GM06990 (cell line): ENCODE measurements at regions not wholly inside any gene's neighbourhood (a gene's known extent, or its start where the extent isn't known, plus 50 kb on each side); places are given as distances from the start of the nearest gene placed in this dataset.
"Not testable (repeated sequence)": the region's sequence is repeated elsewhere in the genome, so short reads cannot be mapped to it uniquely, and the experiment has no call there.

Experiments
- DNase-seq: peaks from one replicate; pipeline ENCODE4 v3.0.0-alpha.2; 2011; ENCODE audit not compliant: insufficient read length; ENCODE audit errors: extremely low read depth
- H3K27me3 ChIP-seq: replicated peaks from 2 replicates; pipeline ENCODE4 v1.6.0; 2011; ENCODE audit warnings: low read length; ENCODE audit not compliant: control insufficient read depth, insufficient read depth
- H3K36me3 ChIP-seq: 2 replicates; pipeline ENCODE4 v1.5.1; 2011; ENCODE audit warnings: low read length; ENCODE audit not compliant: control insufficient read depth, insufficient read depth
- H3K4me3 ChIP-seq: replicated peaks from 2 replicates; pipeline ENCODE4 v1.5.1; 2011; ENCODE audit warnings: low read depth, mild to moderate bottlenecking, control low read depth, low read length
- TF ChIP-seq, protein P1 (sequence below): IDR thresholded peaks from 2 replicates; pipeline ENCODE4 v1.5.1; 2011; ENCODE audit warnings: low read length, control low read depth, mild to moderate bottlenecking, inconsistent platforms; ENCODE audit not compliant: insufficient read depth, poor library complexity, severe bottlenecking

DNA sequence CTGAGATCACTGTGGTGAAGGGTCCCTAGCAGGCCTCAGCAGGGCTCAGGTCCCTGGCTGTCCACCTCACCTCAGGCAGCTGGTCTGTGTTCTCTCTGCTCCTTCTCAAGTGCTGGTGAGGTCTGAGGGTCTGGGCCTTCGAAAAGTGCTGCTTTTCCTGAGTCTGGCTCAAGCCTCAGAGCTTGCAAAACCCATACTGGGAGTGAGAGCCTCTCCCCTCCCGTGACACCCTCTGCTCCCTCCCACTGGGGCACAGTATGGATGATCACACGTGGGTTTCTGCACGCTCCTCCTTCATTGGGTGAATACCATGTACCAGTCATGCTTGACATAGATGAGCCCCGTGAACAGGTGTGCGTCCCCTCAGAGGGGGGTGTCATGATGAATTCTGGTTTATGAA, 73.3 kb upstream of the WASF3 start:
- H3K27me3 ChIP-seq: no peaks in the 10 kb centered on the region
- no peak for DNase-seq
- no peak overlapping the region for H3K4me3 ChIP-seq
- TF ChIP-seq, protein P1, sequence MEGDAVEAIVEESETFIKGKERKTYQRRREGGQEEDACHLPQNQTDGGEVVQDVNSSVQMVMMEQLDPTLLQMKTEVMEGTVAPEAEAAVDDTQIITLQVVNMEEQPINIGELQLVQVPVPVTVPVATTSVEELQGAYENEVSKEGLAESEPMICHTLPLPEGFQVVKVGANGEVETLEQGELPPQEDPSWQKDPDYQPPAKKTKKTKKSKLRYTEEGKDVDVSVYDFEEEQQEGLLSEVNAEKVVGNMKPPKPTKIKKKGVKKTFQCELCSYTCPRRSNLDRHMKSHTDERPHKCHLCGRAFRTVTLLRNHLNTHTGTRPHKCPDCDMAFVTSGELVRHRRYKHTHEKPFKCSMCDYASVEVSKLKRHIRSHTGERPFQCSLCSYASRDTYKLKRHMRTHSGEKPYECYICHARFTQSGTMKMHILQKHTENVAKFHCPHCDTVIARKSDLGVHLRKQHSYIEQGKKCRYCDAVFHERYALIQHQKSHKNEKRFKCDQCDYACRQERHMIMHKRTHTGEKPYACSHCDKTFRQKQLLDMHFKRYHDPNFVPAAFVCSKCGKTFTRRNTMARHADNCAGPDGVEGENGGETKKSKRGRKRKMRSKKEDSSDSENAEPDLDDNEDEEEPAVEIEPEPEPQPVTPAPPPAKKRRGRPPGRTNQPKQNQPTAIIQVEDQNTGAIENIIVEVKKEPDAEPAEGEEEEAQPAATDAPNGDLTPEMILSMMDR: no peak
- H3K36me3 ChIP-seq: no peaks in the 10 kb centered on the region

DNA sequence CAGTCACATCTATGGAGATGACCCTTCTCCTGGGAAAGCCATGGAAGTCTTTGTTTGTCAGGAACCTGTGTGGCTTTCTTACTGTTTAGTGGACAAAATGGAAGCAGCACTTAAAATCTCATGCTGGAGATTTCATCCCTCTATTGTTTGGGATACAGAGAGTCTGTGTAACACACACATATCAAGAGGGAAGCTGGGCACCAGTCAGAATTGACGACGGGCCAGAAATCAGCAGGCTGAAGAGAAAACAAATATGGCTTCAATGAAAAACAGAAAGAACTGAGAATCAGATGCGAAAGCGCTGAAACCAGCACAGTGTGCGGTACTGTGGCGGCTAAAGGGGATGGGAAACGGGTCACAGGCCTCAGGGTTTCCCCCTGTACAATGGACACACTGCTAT, 72.2 kb upstream of the WASF3 start:
- Histone ChIP-seq H3K4me3 (no peak overlapping the region), H3K36me3 (no peaks in the 10 kb centered on the region), H3K27me3 (no peaks in the 10 kb centered on the region)
- no peak for DNase-seq
- TF ChIP-seq, protein P1: no peak

DNA sequence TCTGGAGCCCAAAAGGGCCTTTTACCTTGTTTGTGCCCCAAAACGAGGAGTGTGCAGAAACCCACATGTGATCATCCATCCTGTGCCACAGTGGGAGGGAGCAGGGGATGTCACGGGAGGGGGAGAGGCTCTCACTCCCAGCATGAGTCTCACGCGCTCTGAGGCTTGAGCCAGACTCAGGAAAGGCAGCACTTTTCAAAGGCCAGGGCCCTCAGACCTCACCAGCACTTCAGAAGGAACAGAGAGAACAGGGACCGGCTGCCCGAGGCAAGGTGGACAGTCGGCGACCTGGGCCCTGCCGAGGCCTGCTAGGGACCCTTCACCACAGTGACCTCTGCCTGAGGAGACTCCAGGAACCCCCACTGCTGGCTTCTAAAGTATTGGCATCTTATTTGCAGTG, 71.7 kb upstream of the WASF3 start:
- Histone ChIP-seq H3K27me3 (no peaks in the 10 kb centered on the region), H3K4me3 (no peak overlapping the region), H3K36me3 (no peaks in the 10 kb centered on the region)
- TF ChIP-seq, protein P1: no peak
- no peak for DNase-seq

DNA sequence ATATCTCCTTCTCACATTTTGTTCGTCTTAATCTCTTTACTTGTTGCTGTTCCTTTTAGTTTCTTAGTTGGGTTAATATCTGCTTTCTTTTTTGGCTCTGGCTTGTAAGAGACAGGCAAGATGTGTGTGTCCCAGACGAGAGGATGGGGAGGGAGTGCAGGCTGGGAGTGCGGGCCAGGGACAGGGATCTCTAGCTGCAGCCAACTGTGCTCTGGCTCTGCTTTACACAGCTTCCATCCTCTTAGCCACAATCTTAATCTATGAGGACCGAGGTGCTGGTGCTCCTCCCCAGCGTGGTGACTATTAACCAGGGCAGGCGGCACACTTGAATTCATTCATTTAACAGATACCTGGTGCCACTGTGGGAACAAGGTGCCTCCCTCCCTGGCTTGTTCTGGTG, 70.9 kb upstream of the WASF3 start:
- TF ChIP-seq, protein P1: no peak
- Histone ChIP-seq H3K4me3 (no peak overlapping the region), H3K27me3 (no peaks in the 10 kb centered on the region), H3K36me3 (no peaks in the 10 kb centered on the region)
- no peak for DNase-seq

DNA sequence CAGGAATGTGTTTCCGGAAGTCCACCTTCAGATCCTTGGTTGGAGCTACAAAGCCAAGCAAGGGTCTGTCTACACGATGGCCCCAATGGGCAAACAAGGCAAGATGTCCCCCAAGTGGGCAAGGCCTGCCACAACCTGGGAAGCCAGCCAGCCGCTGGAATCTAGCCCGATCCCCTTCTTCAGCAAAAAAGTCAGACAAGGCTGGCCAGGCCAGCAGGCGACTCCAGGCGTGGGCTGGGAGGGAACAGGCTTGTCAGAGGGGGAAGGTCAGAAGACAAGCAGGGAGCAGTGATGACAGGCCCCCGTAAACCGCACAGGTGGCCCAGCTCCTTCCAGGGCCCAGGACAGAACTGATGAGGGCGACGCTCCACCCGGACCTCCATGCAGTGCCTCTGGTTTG, 69.7 kb upstream of the WASF3 start:
- no peak for DNase-seq
- no peaks in the 10 kb centered on the region for H3K36me3 ChIP-seq
- no peaks in the 10 kb centered on the region for H3K27me3 ChIP-seq
- TF ChIP-seq, protein P1: no peak
- H3K4me3 ChIP-seq: no peak overlapping the region

DNA sequence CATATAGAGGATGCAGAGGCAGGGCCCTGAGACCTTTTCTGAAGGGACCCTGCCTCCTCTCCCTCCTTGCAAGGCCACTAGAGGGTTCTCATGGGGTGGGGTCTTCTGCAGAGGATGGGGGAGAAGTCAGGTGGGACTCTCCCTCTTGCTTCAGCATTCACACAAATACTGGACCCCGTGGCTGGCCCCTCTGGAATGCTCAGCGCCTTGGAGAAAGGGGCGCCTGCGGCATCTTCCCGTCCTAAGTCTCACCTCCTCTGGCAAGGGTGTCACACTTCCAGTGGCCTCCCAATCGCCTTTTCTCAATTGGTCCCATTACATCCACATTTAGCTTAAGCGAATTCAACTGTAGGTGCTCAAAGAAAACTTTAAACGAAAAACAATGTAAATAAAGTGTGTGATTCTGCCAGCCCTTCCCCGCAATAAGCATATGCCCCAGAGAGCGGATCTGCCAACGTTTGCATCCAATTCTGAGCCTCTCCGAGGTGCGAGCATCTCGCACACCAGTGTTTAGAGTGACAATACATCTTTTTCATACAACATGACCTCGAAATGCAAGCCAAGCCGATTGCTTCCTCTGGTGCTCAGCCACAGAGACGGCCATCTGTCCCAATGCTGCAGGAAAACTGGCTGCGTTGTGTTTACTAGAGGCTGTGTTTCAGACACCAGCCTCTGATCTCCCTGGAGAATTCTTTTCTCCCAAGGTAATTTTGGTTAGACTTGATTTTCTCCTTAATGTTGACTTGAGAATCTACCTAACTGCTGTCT, 69.1 kb upstream of the WASF3 start:
- DNase-seq: no peak
- TF ChIP-seq, protein P1: no peak
- Histone ChIP-seq H3K27me3 (no peaks in the 10 kb centered on the region; the same call in 1 of the 2 replicates), H3K4me3 (no peak overlapping the region), H3K36me3 (no peaks in the 10 kb centered on the region)

DNA sequence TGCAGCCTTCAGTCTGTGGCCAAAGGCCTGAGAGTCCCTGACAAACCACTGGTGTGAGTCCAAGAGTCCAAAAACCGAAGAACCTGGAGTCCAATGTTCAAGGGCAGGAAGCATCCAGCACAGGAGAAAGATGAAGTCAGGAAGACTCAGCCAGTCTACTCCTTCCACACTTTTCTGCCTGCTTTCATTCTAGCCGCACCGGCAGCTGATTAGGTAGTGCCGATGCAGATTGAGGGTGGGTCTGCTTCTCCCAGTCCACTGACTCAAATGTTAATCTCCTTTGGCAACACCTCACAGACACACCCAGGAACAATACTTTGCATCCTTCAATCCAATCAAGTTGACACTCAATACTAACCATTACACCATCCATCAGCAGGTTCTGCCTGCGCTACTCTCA, 65.2 kb upstream of the WASF3 start:
- not testable (repeated sequence) for H3K4me3 ChIP-seq, H3K27me3 ChIP-seq, H3K36me3 ChIP-seq, DNase-seq
